ENCODE measurements at regions not wholly inside any gene's neighbourhood (a gene's known extent, or its start where the extent isn't known, plus 50 kb on each side); places are given as distances from the start of the nearest gene placed in this dataset.

GRCh38 chr4:162282684-162283083 is 118.9 kb upstream of the FSTL5 start (continued):
- TF ChIP-seq ZNF462 (CRISPR knock-in tag; IDR thresholded peaks at IDR 0.05) (no peak), EZH2phosphoT487 (IDR thresholded peaks at IDR 0.05; ENCODE audit: unreplicated experiment) (no peak)

GRCh38 chr4:162274354-162274753 is 110.6 kb upstream of the FSTL5 start:
- Mint-ChIP-seq H3K9me3 (no peaks in the 10 kb centered on the region), H3K36me3 (ENCODE audit: low read depth) (no peaks in the 10 kb centered on the region), H3K4me1 (no peaks in the 10 kb centered on the region), H3K27me3 (ENCODE audit: insufficient read depth, low read depth, poor library complexity) (no peaks in the 10 kb centered on the region), H3K4me3 (no peak overlapping the region), H3K27ac (no peak overlapping the region)
- no peak overlapping the region for H3K4me2 ChIP-seq
- no peaks in the 10 kb centered on the region for H3K4me1 ChIP-seq (ENCODE audit: insufficient read depth)
- H4K20me1 ChIP-seq (replicated peaks; ENCODE audit: insufficient read depth), result no peaks in the 10 kb centered on the region
- no peak for ATAC-seq
- no peak overlapping the region for H3K4me3 ChIP-seq
- H3F3A ChIP-seq (replicated peaks; ENCODE audit: low read depth), result no peaks in the 10 kb centered on the region
- DNase-seq (ENCODE audit: low spot score), result no peak
- no peak overlapping the region for H3K27ac ChIP-seq (ENCODE audit: low read depth)
- H3K36me3 ChIP-seq (ENCODE audit: insufficient read depth), result no peaks in the 10 kb centered on the region
- no peaks in the 10 kb centered on the region for H3K79me2 ChIP-seq (replicated peaks; ENCODE audit: insufficient read depth)
- H2AFZ ChIP-seq, result no peak overlapping the region
- H3K27me3 ChIP-seq (ENCODE audit: insufficient read depth), result no peaks in the 10 kb centered on the region
- H3K9me2 ChIP-seq (ENCODE audit: insufficient read depth), result no peaks in the 10 kb centered on the region
- TF ChIP-seq EZH2phosphoT487 (IDR thresholded peaks at IDR 0.05; ENCODE audit: unreplicated experiment) (no peak), NANOG (IDR thresholded peaks at IDR 0.05; ENCODE audit: borderline replicate concordance) (no peak), REST (IDR thresholded peaks at IDR 0.05; ENCODE audit: unreplicated experiment) (no peak), ETS1 (IDR thresholded peaks at IDR 0.05) (no peak), CTCF (conservative IDR thresholded peaks at IDR 0.05; ENCODE audit: low read depth in 2 of 2) (no peak), POLR2AphosphoS5 (IDR thresholded peaks at IDR 0.05; ENCODE audit: low read depth) (no peak), CREB1 (CRISPR knock-in tag; IDR thresholded peaks at IDR 0.05; ENCODE audit: low read depth) (no peak)
